ENCODE measurements at regions not wholly inside any gene's neighbourhood (a gene's known extent, or its start where the extent isn't known, plus 50 kb on each side); places are given as distances from the start of the nearest gene placed in this dataset.

DNA sequence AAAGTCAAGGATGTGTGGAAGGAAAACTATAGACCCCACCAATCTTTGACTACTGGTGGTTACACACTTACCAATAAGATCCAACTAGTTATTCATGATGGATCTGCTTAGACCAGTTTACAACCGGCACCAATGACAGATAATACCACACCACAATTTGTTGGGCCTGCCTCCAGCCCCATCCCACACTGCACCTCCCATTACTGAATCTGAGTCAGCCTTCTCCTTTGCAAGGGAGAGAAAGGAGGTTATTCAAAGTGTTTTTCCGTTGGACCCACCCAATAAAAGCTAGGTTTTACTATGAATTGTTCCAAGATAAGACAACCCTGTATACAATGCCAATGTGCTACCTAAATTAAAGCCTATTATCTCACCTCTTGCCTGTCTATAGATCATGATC lies 453.5 kb downstream of the MTRR start:
- DNase-seq (ENCODE audit: low read depth in 2 of 2): no peak

GRCh38 chr5:8327016-8327415 lies 458.1 kb downstream of the MTRR start:
- no peak for DNase-seq (ENCODE audit: low read depth in 2 of 2)

- no peak for DNase-seq (ENCODE audit: low read depth in 2 of 2)
Observed at GRCh38 chr5:8329773-8330172, 460.8 kb downstream of the MTRR start.

DNA sequence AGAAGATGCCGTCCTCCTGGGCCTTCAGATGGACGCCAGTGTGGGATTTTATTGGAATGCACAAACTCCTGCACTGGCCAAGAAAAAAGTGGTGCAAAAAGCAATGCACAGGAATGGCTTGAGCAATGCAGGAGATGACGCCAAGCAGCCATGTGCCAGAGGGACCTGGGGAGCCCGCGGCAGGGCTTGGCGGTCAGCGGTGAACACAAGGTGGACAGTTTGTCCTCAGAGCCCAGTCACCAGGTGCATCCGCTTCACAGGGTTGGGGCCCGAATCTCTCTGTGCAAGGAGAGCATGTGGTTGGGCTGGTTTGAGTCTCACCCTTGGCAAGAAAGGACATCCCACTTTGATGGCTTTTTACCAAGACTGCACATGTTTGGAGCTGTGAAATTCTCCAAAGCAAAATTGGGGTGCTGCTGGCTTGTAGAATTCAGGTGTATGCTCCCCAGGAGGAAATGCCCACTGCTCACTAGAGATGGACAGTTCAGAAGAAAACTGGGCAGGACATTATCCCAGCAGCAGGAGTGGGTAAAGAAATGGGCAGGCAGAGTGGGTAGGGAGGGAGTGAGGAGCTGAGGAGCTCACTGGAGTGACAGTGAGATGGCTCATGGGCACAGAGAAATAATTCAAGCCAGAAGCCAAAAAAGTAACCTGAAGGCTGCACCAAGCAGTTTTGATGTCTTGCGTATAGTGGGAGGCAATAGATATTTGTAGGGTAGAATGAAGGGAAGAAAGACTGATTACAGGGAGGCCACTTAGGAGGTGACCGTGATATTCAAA lies 463.9 kb downstream of the MTRR start:
- no peak for DNase-seq (ENCODE audit: low read depth in 2 of 2)

DNA sequence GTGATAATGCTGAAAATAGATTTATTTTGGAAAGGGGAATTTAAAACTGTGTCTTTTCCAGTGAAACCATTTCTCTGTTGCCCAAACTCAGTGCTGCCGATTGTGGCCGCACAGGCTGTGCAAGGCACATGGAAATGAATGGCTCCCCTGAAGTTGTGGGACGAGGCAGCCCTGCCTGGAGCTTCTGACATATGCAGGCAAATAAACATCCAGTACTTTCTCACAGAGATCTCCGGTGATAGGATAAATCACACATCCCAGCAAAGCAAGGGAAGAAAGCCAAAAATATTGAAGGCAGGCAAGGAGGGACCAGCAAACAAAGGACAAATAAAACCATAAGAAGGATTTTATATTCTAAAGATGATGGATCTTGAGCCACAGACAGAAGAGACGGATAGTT lies 464.5 kb downstream of the MTRR start:
- DNase-seq (ENCODE audit: low read depth in 2 of 2): no peak

DNA sequence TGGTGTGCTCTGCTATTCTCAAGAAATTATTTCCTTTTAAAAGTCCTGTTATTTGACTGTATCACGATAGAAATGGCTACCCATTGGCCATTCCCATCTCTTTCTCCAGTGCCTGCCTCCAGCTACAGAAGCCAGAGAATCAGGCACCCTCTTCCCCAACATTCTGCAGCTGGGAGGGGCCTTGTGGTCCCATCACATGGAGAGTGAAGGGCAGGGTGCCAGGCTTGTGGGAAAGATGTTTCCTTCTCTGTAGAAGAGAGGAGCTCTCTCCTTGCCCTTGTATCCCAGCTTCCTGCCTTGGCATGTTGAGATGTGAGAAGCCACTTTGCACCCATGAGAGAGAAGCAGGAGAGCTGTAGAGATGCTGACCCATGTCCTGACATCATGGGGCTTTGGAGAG lies 465.0 kb downstream of the MTRR start:
- DNase-seq (ENCODE audit: low read depth in 2 of 2): no peak

- DNase-seq (ENCODE audit: low read depth in 2 of 2): no peak
Observed at GRCh38 chr5:8340261-8340660, 471.3 kb downstream of the MTRR start.

DNA sequence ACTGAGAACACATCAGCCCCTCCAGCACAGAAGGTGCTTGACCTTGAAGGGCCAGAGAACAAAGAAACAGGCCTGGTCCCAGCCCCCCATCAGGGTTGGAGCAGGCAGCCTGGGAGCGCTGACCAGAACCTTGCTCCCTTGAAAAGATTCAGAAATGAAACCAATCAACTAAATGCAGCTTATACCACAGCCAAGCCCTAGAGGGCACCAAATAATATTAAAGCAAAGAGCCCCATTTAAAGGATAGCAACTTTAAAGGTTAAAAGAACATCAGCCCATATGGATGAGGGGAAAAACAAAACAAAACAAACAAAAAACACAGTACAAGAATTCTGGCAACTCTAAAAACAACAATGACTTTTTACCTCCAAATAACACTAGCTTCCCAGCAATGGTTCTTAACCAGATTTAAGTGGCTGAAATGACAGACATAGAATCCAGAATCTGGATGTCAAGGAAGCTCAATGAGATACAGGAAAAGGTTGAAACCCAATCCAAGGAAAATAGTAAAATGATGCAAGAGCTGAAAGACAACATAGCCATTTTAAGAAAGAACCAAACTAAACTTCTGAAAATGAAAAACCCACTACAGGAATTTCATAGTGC lies 471.9 kb downstream of the MTRR start:
- DNase-seq (ENCODE audit: low read depth in 2 of 2): no peak

- no peak for DNase-seq (ENCODE audit: low read depth in 2 of 2)
Observed at GRCh38 chr5:8341406-8341805, 472.5 kb downstream of the MTRR start.

GRCh38 chr5:8347984-8348383 lies 479.0 kb downstream of the MTRR start:
- no peak for DNase-seq (ENCODE audit: low read depth in 2 of 2)

- DNase-seq (ENCODE audit: low read depth in 2 of 2): no peak
Observed at GRCh38 chr5:8349855-8350254, 480.9 kb downstream of the MTRR start.

GRCh38 chr5:8350644-8351339 lies 481.8 kb downstream of the MTRR start:
- no peak for DNase-seq (ENCODE audit: low read depth in 2 of 2)

DNA sequence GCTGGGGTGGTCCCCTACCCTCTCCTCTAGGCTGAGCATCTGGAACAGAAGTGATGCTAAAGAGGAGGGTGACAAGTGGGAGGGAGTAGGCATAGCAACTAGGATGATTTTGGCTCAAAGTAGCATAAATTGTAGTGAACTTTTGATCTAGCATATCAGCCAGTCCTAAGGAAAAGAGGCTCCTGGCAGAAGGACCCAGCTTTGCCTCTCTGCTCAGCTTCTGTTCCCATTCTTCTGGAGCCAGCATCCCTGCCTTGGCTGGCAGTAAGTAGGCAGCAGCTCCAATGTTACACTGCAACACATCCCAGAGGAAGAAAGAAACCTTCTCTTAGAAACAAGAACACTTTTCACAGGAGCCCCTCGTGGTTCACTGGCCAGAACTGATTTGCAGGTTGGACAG lies 487.0 kb downstream of the MTRR start:
- no peak for DNase-seq (ENCODE audit: low read depth in 2 of 2)

DNA sequence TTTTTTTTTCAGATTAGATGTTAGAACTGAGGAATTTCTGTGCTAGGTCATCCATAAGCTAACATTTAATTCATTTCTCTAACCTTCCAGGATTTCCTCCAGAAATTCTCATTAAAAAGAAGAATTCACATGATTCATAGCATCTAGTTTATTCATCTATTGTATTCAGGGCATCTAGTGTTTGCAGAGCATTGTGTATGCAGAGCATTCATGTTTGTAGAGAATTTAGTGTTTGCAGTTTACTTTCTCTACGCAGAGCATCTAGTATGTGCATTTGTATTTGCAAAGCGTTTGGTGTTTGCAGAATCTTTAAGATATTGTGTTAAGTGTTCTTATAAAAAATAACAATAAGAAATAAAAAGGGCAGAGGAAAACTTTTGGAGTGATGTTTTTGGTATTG lies 491.1 kb downstream of the MTRR start:
- DNase-seq (ENCODE audit: low read depth in 2 of 2): no peak

GRCh38 chr5:8362495-8362894 lies 493.5 kb downstream of the MTRR start:
- DNase-seq (ENCODE audit: low read depth in 2 of 2): no peak

DNA sequence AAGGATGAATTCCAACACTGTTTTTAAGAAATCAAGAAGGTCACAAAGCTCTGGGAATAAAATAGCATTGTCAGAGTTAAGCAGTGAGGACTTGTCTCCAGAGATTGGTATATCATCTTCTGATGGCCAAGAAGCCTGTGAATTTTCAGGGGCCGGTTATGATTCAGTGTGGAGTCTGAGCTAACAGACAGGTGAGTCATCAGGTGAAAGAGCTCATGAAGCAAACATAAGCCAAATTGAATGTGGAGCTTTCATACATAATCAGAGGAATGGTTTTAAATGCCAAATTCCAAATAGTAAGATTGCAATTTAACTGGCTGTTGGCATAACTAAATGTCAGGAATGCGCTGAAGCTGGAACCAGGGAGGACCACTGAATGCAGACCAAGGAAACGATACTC lies 494.2 kb downstream of the MTRR start:
- DNase-seq (ENCODE audit: low read depth in 2 of 2): no peak

- no peak for DNase-seq (ENCODE audit: low read depth in 2 of 2)
Observed at GRCh38 chr5:8366266-8366665, 497.3 kb downstream of the MTRR start.

DNA sequence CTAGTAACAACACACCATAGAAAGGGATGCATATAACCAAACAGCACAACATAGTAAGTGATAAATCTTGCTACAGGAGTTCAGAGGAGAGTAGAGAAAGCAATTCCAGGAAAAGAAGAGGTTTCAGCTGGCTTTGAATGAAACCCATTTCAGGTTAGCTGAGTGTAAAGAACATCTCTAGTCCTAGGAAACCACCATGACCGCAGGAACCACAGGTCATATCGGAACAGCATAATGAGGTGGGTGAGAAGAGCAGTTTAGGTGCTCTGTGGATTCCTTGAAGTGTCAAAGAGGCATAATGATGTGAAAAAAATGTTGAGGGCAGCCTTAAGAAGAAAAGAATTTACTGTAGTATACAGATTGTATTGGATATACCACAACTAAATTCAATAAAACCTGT lies 507.5 kb downstream of the MTRR start:
- no peak for DNase-seq (ENCODE audit: low read depth in 2 of 2)

DNA sequence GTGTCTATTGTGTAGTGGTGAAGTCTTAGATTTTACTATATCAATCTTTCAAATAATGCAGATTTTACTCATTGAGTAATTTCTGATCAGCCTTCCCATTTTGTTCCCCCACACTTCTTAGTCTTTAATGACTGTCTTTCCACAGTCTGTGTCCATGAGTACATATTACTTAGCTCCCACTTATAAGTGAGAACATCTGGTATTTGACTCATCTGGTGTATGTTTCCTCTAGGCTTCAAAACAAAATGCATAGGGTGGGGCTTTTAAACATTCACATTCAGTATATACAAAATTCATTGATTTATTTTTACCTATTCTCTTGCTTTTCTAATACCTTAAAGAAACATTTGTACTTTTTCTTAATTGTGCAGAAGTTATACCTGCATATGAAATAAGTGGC lies 513.0 kb downstream of the MTRR start:
- no peak for DNase-seq (ENCODE audit: low read depth in 2 of 2)

DNA sequence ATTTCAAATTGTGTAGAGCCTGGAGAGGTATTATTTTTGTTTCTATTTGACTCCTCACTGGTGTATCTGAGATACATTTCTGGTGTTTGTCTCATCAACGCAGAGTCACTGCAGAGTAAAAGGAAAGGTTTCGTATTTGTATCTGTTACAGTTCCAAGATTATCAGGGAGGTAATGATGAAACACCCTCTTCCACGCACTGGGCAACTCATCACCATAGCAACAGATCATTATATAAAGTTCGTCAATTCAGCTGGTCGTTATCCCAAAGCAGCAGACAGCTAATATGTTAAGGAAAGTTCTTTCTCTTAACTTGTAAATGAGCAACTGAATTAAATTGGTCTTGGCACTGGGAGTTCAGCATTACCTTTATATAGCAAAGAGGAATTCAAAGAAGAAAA lies 513.5 kb downstream of the MTRR start:
- no peak for DNase-seq (ENCODE audit: low read depth in 2 of 2)

GRCh38 chr5:8383616-8384015 lies 514.7 kb downstream of the MTRR start:
- DNase-seq (ENCODE audit: low read depth in 2 of 2): no peak

GRCh38 chr5:8386719-8387288 lies 517.9 kb downstream of the MTRR start:
- DNase-seq (ENCODE audit: low read depth in 2 of 2): no peak

DNA sequence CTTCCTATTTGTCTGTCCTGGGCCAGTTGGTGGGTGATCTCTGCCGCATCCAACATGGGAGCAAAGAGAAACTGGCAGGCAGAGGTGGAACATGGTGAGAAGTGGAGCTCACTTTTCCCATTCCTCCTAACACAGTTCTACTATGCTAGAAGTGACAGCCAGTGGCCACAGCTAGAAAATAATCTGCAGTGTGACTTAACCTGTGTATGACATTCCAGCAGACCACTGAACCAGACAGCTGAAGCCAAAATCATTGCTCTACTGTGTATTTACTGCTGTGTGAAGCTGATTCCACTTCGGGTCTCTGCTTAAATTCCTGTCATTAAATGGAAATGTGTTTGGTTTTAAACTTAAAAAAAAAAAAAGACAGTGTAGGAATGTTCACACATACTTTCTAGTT lies 523.0 kb downstream of the MTRR start:
- DNase-seq (ENCODE audit: low read depth in 2 of 2): no peak
